ENCODE measurements at regions not wholly inside any gene's neighbourhood (a gene's known extent, or its start where the extent isn't known, plus 50 kb on each side); places are given as distances from the start of the nearest gene placed in this dataset.

DNA sequence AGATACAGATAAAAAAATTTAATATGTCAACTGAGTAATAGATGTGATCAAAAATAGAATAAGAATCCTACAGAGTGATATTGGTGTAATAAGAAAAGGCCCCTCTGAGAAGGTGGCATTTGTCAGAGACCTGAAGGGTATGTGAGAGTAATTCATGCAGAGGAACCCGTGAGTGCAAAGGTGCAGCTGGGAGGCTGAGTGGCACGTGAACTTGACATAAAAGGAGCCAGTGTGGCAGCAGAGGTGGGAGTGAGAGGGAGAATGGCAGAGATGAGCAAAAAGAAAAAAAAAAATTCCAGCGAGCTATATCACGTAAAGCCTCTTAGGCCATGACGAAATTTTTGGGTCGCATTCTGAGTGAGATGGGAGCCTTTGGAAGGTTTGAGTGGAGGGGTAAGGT lies 588.9 kb downstream of the KCTD12 start:
- H3K27me3 ChIP-seq (ENCODE audit: control insufficient read depth in 2 of 2, insufficient read depth in 2 of 2, low read length in 2 of 2), result no peaks in the 10 kb centered on the region
- H3K79me2 ChIP-seq (ENCODE audit: control insufficient read depth, insufficient read depth, low read length), result no peaks in the 10 kb centered on the region
- H3K4me1 ChIP-seq (ENCODE audit: control insufficient read depth, extremely low read depth, insufficient read depth, low read length), result peaks cover 12% of the 10 kb centered on the region
- no peak for TF ChIP-seq GATA2 (IDR thresholded peaks at IDR 0.05; ENCODE audit: insufficient read depth, insufficient read length, low read depth, low read length)
- no peak for TF ChIP-seq POLR2A (IDR thresholded peaks at IDR 0.05; ENCODE audit: low read depth, low read length)
- TF ChIP-seq, protein P1, sequence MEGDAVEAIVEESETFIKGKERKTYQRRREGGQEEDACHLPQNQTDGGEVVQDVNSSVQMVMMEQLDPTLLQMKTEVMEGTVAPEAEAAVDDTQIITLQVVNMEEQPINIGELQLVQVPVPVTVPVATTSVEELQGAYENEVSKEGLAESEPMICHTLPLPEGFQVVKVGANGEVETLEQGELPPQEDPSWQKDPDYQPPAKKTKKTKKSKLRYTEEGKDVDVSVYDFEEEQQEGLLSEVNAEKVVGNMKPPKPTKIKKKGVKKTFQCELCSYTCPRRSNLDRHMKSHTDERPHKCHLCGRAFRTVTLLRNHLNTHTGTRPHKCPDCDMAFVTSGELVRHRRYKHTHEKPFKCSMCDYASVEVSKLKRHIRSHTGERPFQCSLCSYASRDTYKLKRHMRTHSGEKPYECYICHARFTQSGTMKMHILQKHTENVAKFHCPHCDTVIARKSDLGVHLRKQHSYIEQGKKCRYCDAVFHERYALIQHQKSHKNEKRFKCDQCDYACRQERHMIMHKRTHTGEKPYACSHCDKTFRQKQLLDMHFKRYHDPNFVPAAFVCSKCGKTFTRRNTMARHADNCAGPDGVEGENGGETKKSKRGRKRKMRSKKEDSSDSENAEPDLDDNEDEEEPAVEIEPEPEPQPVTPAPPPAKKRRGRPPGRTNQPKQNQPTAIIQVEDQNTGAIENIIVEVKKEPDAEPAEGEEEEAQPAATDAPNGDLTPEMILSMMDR (IDR thresholded peaks at IDR 0.05; ENCODE audit: extremely low read depth in 1 of 2, insufficient read depth in 1 of 2, low read depth in 1 of 2, low read length in 2 of 2), result no peak
- TF ChIP-seq POLR2AphosphoS5 (IDR thresholded peaks at IDR 0.05; ENCODE audit: insufficient read depth, low read depth, low read length), result no peak
- no peak for TF ChIP-seq JUN (IDR thresholded peaks at IDR 0.05; ENCODE audit: borderline replicate concordance, insufficient read depth, insufficient read length, low read depth)
- TF ChIP-seq, protein P2, sequence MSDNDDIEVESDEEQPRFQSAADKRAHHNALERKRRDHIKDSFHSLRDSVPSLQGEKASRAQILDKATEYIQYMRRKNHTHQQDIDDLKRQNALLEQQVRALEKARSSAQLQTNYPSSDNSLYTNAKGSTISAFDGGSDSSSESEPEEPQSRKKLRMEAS (IDR thresholded peaks at IDR 0.05; ENCODE audit: insufficient read depth, insufficient read length), result no peak
- TF ChIP-seq FOS (IDR thresholded peaks at IDR 0.05; ENCODE audit: borderline replicate concordance, insufficient read depth, low read length), result no peak
- BruUV-seq (replicated peaks), result no TSS peak
- no peaks in the 10 kb centered on the region for H3K36me3 ChIP-seq (ENCODE audit: control insufficient read depth in 2 of 2, extremely low read depth in 1 of 2, insufficient read depth in 2 of 2, low read length in 2 of 2)
- dilution Hi-C loops (cut with MboI; ENCODE audit: extremely low pct_ligation_motif_present, low sequenced_read_pairs), result no loop called here
- no peak overlapping the region for H3K4me3 ChIP-seq (replicated peaks in 1 of 3; ENCODE audit: insufficient read depth in 1 of 3, low read depth in 1 of 3, low read length in 3 of 3)
- H4K20me1 ChIP-seq (replicated peaks; ENCODE audit: control insufficient read depth, extremely low read depth, insufficient read depth, low read length), result no peaks in the 10 kb centered on the region
- no peak for FAIRE-seq
- ChIA-PET POLR2A (no interaction called here), CTCF (no interaction called here)
- no peak overlapping the region for H3K9ac ChIP-seq (replicated peaks; ENCODE audit: extremely low read depth, insufficient read depth, low read length)
- no peak overlapping the region for H3K27ac ChIP-seq (ENCODE audit: insufficient read depth, low read depth, low read length)
- no peaks in the 10 kb centered on the region for H3K9me1 ChIP-seq (replicated peaks; ENCODE audit: control insufficient read depth, extremely low read depth, insufficient read depth, low read length)
- H2AFZ ChIP-seq (ENCODE audit: low read depth, low read length), result no peak overlapping the region
- intact Hi-C loops (cut with micrococcal nuclease), result no loop called here
- no peaks in the 10 kb centered on the region for H3K9me3 ChIP-seq (replicated peaks; ENCODE audit: control insufficient read depth, insufficient read depth, low read length)
- H3K4me2 ChIP-seq (ENCODE audit: insufficient read depth, low read length), result no peak overlapping the region
- no peak for DNase-seq (ENCODE audit: low read depth, low spot score)

All from endothelial cell of umbilical vein (primary cell).